B cell (primary cell): ENCODE measurements at regions not wholly inside any gene's neighbourhood (a gene's known extent, or its start where the extent isn't known, plus 50 kb on each side); places are given as distances from the start of the nearest gene placed in this dataset.

Experiments used
- ATAC-seq: fragments of 200-7000 bp; cut with Tn5 transposase; one replicate; pipeline ENCODE4 v1.10.0; 2021; ENCODE audit warnings: low read depth, mild to moderate bottlenecking, moderate number of reproducible peaks, moderate library complexity
- CTCF ChIA-PET: fragments of 350-600 bp; sonication (Branson Sonifier 250); formaldehyde crosslinking; loops from one replicate; lab custom pipeline; 2021; ENCODE audit warnings: antibody characterized with exemption, inconsistent platforms; lab: Charles Lee
- POLR2A ChIA-PET: fragments of 350-600 bp; sonication (Branson Sonifier 250); formaldehyde crosslinking; loops from one replicate; lab custom pipeline; 2021; ENCODE audit warnings: antibody characterized with exemption; lab: Charles Lee
- DNase-seq: peaks from one replicate; pipeline ENCODE4 v3.0.0; 2013
- H2AFZ ChIP-seq: 2 replicates; pipeline ENCODE4 v1.6.1; 2012; ENCODE audit warnings: mild to moderate bottlenecking, low read depth, low read length; ENCODE audit not compliant: insufficient read depth, poor library complexity, severe bottlenecking
- H3K27ac ChIP-seq, 2 donors: 1 replicate in 1 of 2; 2 replicates in 1 of 2; pipeline ENCODE4 v1.5.1; 2012 to 2013; ENCODE audit warnings: low read length in 2 of 2, mild to moderate bottlenecking in 2 of 2, moderate library complexity in 1 of 2
- H3K27me3 ChIP-seq, 4 experiments: fragments of 200-600 bp in 1 of 4; sonication (generic) in 1 of 4; replicated peaks in 1 of 4; 1 replicate in 2 of 4; 2 replicates in 2 of 4; pipeline versions ENCODE4 v1.6.1 to v1.7.0; 2013 to 2016; ENCODE audit warnings: low read length in 3 of 4, mild to moderate bottlenecking in 2 of 4, mixed read lengths in 1 of 4, moderate library complexity in 1 of 4; ENCODE audit not compliant: insufficient read depth in 4 of 4, control insufficient read depth in 3 of 4; ENCODE audit errors: control extremely low read depth in 1 of 4
- H3K36me3 ChIP-seq, 2 experiments: replicated peaks in 1 of 2; 1 replicate in 1 of 2; 2 replicates in 1 of 2; pipeline versions ENCODE4 v1.6.1 to v1.7.1; 2013; ENCODE audit warnings: low read length in 1 of 2; ENCODE audit not compliant: insufficient read depth in 2 of 2, control insufficient read depth in 1 of 2; ENCODE audit errors: control extremely low read depth in 1 of 2, extremely low read depth in 1 of 2
- H3K4me1 ChIP-seq, 2 donors: fragments of 200-600 bp in 1 of 2; sonication (generic) in 1 of 2; 1 replicate in 1 of 2; 2 replicates in 1 of 2; pipeline versions ENCODE4 v1.5.1 to v1.6.1; 2013 to 2017; ENCODE audit warnings: low read length in 2 of 2; ENCODE audit not compliant: control insufficient read depth in 2 of 2, insufficient read depth in 2 of 2
- H3K4me2 ChIP-seq: replicated peaks from 2 replicates; pipeline ENCODE3; 2012; ENCODE audit warnings: mild to moderate bottlenecking, low read depth, low read length; ENCODE audit not compliant: poor library complexity, severe bottlenecking
- H3K4me3 ChIP-seq, 5 experiments: fragments of 200-600 bp in 1 of 5; sonication (generic) in 1 of 5; 1 replicate in 3 of 5; 2 replicates in 2 of 5; pipeline versions ENCODE4 v1.5.1 to v1.7.0; 2011 to 2016; ENCODE audit warnings: low read length in 4 of 5, mild to moderate bottlenecking in 4 of 5, low read depth in 2 of 5, control low read depth in 1 of 5, moderate library complexity in 1 of 5; ENCODE audit not compliant: insufficient read depth in 1 of 5; ENCODE audit errors: control extremely low read depth in 1 of 5, extremely low read depth in 1 of 5
- H3K79me2 ChIP-seq: fragments of 200-600 bp; sonication (generic); one replicate; pipeline ENCODE4 v1.6.0; 2016; ENCODE audit warnings: low read length; ENCODE audit not compliant: control insufficient read depth, insufficient read depth
- H3K9ac ChIP-seq: fragments of 200-600 bp; sonication (generic); 2 replicates; pipeline ENCODE4 v1.6.1; 2017; ENCODE audit warnings: mild to moderate bottlenecking, low read length, moderate library complexity
- H3K9me3 ChIP-seq, 3 donors: one replicate each; pipeline versions ENCODE4 v1.6.1 to v1.7.1; 2013; ENCODE audit warnings: low read length in 2 of 3; ENCODE audit not compliant: control insufficient read depth in 2 of 3, insufficient read depth in 1 of 3; ENCODE audit errors: control extremely low read depth in 1 of 3
- H4K20me1 ChIP-seq: 2 replicates; pipeline ENCODE4 v1.6.0; 2012; ENCODE audit warnings: mild to moderate bottlenecking, low read length; ENCODE audit not compliant: insufficient read depth, control insufficient read depth, poor library complexity, severe bottlenecking
- H3K27ac Mint-ChIP-seq: one replicate; pipeline ENCODE4 v1.8.0; 2021; ENCODE audit warnings: mixed read lengths
- H3K27me3 Mint-ChIP-seq: one replicate; pipeline ENCODE4 v1.8.0; 2021; ENCODE audit warnings: mixed read lengths
- H3K4me1 Mint-ChIP-seq: one replicate; pipeline ENCODE4 v1.8.0; 2021; ENCODE audit warnings: mixed read lengths
- H3K4me3 Mint-ChIP-seq: one replicate; pipeline ENCODE4 v1.8.0; 2021; ENCODE audit warnings: mixed read lengths
- H3K9me3 Mint-ChIP-seq: one replicate; pipeline ENCODE4 v1.8.0; 2022; ENCODE audit warnings: mixed read lengths; ENCODE audit not compliant: insufficient read depth
- CTCF ChIP-seq: fragments of 200-600 bp; IDR thresholded peaks from one replicate; pipeline ENCODE4 v1.8.0; 2022; ENCODE audit warnings: antibody characterized with exemption, mild to moderate bottlenecking
- EZH2 ChIP-seq: IDR thresholded peaks from 2 replicates; pipeline ENCODE4 v1.6.1; 2012; ENCODE audit warnings: borderline replicate concordance, low read depth, mild to moderate bottlenecking, moderate library complexity, low read length; ENCODE audit not compliant: insufficient read depth, poor library complexity, severe bottlenecking
- WGBS: methylation state at CpG from one replicate; pipeline ENCODE4 v1.1.5; 2013; ENCODE audit warnings: missing lambda C conversion rate; ENCODE audit not compliant: insufficient coverage; 5-methylcytosine and 5-hydroxymethylcytosine counted together
- intact Hi-C: fragments of 100-400 bp; cut with micrococcal nuclease; formaldehyde crosslinking; loops from one replicate; pipeline ENCODE4 v1.10.0; 2022

DNA sequence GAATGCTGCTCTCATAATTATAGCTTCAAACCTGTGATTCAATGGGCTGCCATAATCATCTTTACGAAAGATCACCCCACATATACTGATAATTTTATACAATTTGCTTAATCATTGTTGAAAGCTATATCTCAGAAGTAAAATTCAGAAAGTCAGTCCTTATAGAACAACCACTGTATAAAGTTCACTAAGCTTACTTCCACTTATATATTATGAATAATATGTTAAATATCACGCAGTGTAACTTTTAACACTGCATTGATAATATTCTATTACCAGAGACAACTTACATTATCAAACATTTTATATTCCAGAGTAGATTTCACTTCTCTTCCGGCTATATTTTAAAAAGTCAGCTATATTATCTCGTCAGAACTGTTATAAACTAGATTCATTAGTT is 550.1 kb upstream of the PCDH20 start:
- H2AFZ ChIP-seq = no peak overlapping the region
- CTCF ChIA-PET = no interaction called here
- H3K27me3 ChIP-seq = no peaks in the 10 kb centered on the region
- DNase-seq = no peak
- H3K4me1 Mint-ChIP-seq = no peaks in the 10 kb centered on the region
- no peaks in the 10 kb centered on the region for H3K79me2 ChIP-seq
- intact Hi-C loops = no loop called here
- no peaks in the 10 kb centered on the region for H3K9me3 ChIP-seq
- no peak overlapping the region for H3K4me3 ChIP-seq
- no peak overlapping the region for H3K27ac ChIP-seq
- H3K27ac Mint-ChIP-seq = no peak overlapping the region
- no peaks in the 10 kb centered on the region for H3K4me1 ChIP-seq
- H3K4me3 Mint-ChIP-seq = no peak overlapping the region
- H3K4me2 ChIP-seq = no peak overlapping the region
- no peak for ATAC-seq
- H3K27me3 Mint-ChIP-seq = no peaks in the 10 kb centered on the region
- H4K20me1 ChIP-seq = no peaks in the 10 kb centered on the region
- TF ChIP-seq EZH2 (no peak), CTCF (no peak)
- no peaks in the 10 kb centered on the region for H3K9me3 Mint-ChIP-seq
- POLR2A ChIA-PET = no interaction called here
- no CpG with 5 or more reads among the region's 4 CpGs for WGBS
- no peak overlapping the region for H3K9ac ChIP-seq
- no peaks in the 10 kb centered on the region for H3K36me3 ChIP-seq

DNA sequence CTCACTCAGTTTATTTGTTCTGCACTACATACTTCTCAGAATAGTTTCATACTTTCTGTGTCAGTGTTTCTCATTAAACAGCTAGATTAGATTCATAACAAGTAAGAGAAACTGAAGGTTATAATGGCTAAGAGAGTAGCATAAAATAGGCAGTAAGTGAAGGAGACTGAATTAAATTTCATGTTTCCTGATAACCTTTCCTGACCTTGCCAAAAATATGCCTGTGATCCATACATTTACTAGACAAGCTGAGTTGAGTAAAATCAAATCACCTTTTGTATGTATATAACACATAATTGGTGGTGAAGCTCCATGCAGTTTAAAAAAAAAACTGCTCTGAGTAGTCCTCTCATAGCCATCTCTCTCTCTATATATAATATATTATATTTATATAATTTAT is 545.3 kb upstream of the PCDH20 start:
- CTCF ChIA-PET = no interaction called here
- Mint-ChIP-seq H3K27me3 (no peaks in the 10 kb centered on the region), H3K27ac (no peak overlapping the region), H3K4me1 (no peaks in the 10 kb centered on the region), H3K9me3 (no peaks in the 10 kb centered on the region), H3K4me3 (no peak overlapping the region)
- Histone ChIP-seq H3K9me3 (no peaks in the 10 kb centered on the region), H3K79me2 (no peaks in the 10 kb centered on the region), H3K4me2 (no peak overlapping the region), H2AFZ (no peak overlapping the region), H3K27ac (no peak overlapping the region), H3K27me3 (no peaks in the 10 kb centered on the region), H3K36me3 (no peaks in the 10 kb centered on the region), H3K4me3 (no peak overlapping the region), H4K20me1 (no peaks in the 10 kb centered on the region), H3K9ac (no peak overlapping the region), H3K4me1 (no peaks in the 10 kb centered on the region)
- intact Hi-C loops = no loop called here
- TF ChIP-seq CTCF = no peak
- no peak for TF ChIP-seq EZH2
- POLR2A ChIA-PET = no interaction called here
- no peak for ATAC-seq
- no peak for DNase-seq
